KMS-11 (cell line): ENCODE measurements at regions not wholly inside any gene's neighbourhood (a gene's known extent, or its start where the extent isn't known, plus 50 kb on each side); places are given as distances from the start of the nearest gene placed in this dataset.

Experiments
- H2AFZ ChIP-seq: fragments of 200-600 bp; sonication (generic); 2 replicates; pipeline ENCODE4 v1.6.1; 2016; ENCODE audit warnings: antibody characterized with exemption, mixed run types, low read depth
- H3K27ac ChIP-seq: fragments of 200-600 bp; sonication (generic); 2 replicates; pipeline ENCODE4 v1.6.1; 2016; ENCODE audit warnings: mild to moderate bottlenecking, mixed run types
- H3K27me3 ChIP-seq: fragments of 200-600 bp; sonication (generic); 2 replicates; pipeline ENCODE4 v1.6.1; 2017; ENCODE audit warnings: mild to moderate bottlenecking, low read depth, mixed run types, moderate library complexity; ENCODE audit not compliant: insufficient read depth
- H3K36me3 ChIP-seq: fragments of 200-600 bp; sonication (generic); 2 replicates; pipeline ENCODE4 v1.6.1; 2017; ENCODE audit warnings: mild to moderate bottlenecking, mixed run types; ENCODE audit not compliant: insufficient read depth
- H3K4me1 ChIP-seq: fragments of 200-600 bp; sonication (generic); 2 replicates; pipeline ENCODE4 v1.6.1; 2016; ENCODE audit warnings: mild to moderate bottlenecking, low read depth, mixed run types; ENCODE audit not compliant: poor library complexity, severe bottlenecking
- H3K4me2 ChIP-seq: fragments of 200-600 bp; sonication (generic); 2 replicates; pipeline ENCODE4 v1.7.0; 2016; ENCODE audit warnings: mild to moderate bottlenecking, mixed run types
- H3K4me3 ChIP-seq: fragments of 200-600 bp; sonication (generic); IDR thresholded peaks from 2 replicates; pipeline ENCODE4 v1.6.1; 2017; ENCODE audit warnings: low read depth, low read length, mixed read lengths; ENCODE audit not compliant: insufficient read depth
- H3K79me2 ChIP-seq: fragments of 200-600 bp; sonication (generic); 2 replicates; pipeline ENCODE4 v1.6.1; 2016; ENCODE audit warnings: low read depth, mixed run types; ENCODE audit not compliant: insufficient read depth
- H3K9ac ChIP-seq: fragments of 200-600 bp; sonication (generic); 2 replicates; pipeline ENCODE4 v1.6.1; 2016; ENCODE audit warnings: mild to moderate bottlenecking, mixed run types
- H4K20me1 ChIP-seq: fragments of 200-600 bp; sonication (generic); 2 replicates; pipeline ENCODE4 v1.6.1; 2016; ENCODE audit warnings: mild to moderate bottlenecking, mixed run types; ENCODE audit not compliant: insufficient read depth
- CTCF ChIP-seq: fragments of 200-600 bp; sonication (generic); conservative IDR thresholded peaks from 2 replicates; pipeline ENCODE4 v1.6.1; 2017; ENCODE audit warnings: low read depth, mild to moderate bottlenecking, antibody characterized with exemption, low read length, moderate library complexity, mixed read lengths

DNA sequence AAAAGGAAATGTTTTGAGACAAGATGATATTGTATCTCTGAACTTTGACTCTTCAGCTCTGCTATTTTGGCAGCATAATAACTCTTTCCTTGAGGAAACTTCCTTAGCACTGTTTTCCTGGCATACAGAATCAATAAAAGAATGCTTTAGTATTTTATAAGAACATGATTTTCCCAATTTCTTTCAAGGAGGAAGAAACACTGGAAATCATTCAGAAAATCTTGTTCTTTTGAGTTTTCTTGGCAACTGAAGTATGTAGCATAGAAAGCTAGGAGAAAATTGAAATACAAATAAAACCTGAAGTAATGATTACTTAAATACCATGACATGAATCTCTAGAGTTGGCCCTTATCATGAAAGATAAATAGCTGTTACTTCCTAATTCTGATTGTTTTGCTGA lies 461.4 kb upstream of the ZNF608 start:
- no peaks in the 10 kb centered on the region for H3K4me1 ChIP-seq
- H3K9ac ChIP-seq = no peak overlapping the region
- no peak overlapping the region for H3K4me2 ChIP-seq
- no peaks in the 10 kb centered on the region for H3K27me3 ChIP-seq
- TF ChIP-seq CTCF = no peak
- no peaks in the 10 kb centered on the region for H3K36me3 ChIP-seq
- H4K20me1 ChIP-seq = no peaks in the 10 kb centered on the region
- H3K27ac ChIP-seq = no peak overlapping the region
- no peak overlapping the region for H3K4me3 ChIP-seq
- H2AFZ ChIP-seq = no peak overlapping the region
- no peaks in the 10 kb centered on the region for H3K79me2 ChIP-seq

DNA sequence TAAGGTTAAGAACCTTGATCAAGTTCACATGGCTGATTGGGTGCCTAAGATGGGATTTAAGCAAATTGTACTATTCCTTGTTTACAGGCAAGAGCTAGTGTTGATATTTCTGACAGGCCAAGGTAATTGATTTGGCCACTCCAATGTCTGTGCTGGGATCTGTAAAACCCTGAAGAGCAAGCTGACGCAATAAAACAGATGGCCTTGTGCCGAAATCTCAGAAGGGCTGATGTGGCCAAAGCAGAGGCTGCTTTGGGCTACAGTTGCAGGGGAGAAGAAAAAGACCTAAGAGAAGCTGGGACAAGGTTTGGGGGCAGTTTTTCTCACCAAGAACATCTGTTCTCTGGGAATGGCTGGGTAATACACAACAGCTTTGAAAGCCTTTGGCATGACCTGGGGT lies 463.2 kb upstream of the ZNF608 start:
- H3K4me1 ChIP-seq = no peaks in the 10 kb centered on the region
- H3K36me3 ChIP-seq = no peaks in the 10 kb centered on the region
- H3K4me2 ChIP-seq = no peak overlapping the region
- no peaks in the 10 kb centered on the region for H4K20me1 ChIP-seq
- H3K27me3 ChIP-seq = no peaks in the 10 kb centered on the region
- H3K79me2 ChIP-seq = no peaks in the 10 kb centered on the region
- H3K27ac ChIP-seq = no peak overlapping the region
- no peak overlapping the region for H3K9ac ChIP-seq
- no peak for TF ChIP-seq CTCF
- H2AFZ ChIP-seq = no peak overlapping the region
- no peak overlapping the region for H3K4me3 ChIP-seq

DNA sequence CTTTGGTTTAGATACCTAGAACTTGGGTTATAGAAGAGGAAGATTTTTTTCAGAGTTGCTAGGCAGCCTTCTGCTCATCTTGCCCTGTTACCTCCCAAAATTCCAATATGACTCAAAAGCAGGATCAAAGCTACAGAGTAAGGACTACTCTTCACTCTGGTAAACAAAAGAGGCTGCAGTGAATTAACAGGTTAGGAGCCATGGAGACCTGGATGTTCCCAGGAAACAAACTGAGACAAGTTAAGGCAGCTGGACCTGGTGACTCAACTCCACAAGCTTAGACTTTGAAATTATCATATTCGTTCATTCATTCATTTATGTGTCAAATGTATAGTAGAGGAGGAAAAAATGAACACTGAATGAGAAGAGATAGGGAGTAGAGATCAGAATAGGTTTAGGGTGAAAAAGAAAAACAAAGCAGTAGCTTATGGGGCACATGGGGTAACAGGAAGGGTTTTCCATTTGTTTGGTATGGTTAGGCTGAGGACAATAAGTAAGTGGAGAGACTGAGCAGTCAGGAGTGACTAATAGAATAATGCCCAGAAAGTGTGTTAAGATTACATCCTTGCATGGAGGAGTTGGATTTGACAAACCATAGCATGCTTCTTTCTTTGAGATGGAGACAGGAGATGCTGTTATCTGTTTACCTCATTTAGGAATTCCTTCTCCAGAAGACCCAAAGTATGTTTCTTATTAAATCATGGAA lies 464.0 kb upstream of the ZNF608 start:
- no peak for TF ChIP-seq CTCF
- H3K79me2 ChIP-seq = no peaks in the 10 kb centered on the region
- H4K20me1 ChIP-seq = no peaks in the 10 kb centered on the region
- no peak overlapping the region for H2AFZ ChIP-seq
- H3K27me3 ChIP-seq = no peaks in the 10 kb centered on the region
- H3K4me3 ChIP-seq = no peak overlapping the region
- H3K4me1 ChIP-seq = no peaks in the 10 kb centered on the region
- no peak overlapping the region for H3K9ac ChIP-seq
- H3K36me3 ChIP-seq = no peaks in the 10 kb centered on the region
- no peak overlapping the region for H3K4me2 ChIP-seq
- H3K27ac ChIP-seq = no peak overlapping the region

DNA sequence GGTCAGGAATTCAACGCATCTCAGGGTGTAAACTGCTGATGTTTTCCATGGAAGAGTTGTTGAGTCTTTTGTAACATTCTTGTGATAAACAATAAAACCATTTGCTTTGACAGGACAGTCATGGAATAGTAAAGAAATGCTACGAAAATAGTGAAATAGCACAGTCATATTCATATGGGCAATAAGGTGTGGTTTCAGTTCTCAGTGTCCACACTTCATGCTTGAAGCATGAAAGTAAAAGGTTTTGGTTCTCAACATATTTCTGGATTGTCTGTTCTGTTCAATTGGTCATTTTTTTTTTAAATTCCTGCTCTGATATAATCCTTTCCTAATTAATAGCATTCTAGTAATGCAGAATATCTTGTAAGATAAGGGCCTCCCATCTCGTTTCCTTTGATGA lies 467.6 kb upstream of the ZNF608 start:
- no peak for TF ChIP-seq CTCF
- Histone ChIP-seq H2AFZ (no peak overlapping the region), H3K4me1 (no peaks in the 10 kb centered on the region), H4K20me1 (no peaks in the 10 kb centered on the region), H3K4me2 (no peak overlapping the region), H3K27me3 (no peaks in the 10 kb centered on the region), H3K27ac (no peak overlapping the region), H3K36me3 (no peaks in the 10 kb centered on the region), H3K9ac (no peak overlapping the region), H3K79me2 (no peaks in the 10 kb centered on the region), H3K4me3 (no peak overlapping the region)
